HT-29 (cell line): ENCODE measurements at regions not wholly inside any gene's neighbourhood (a gene's known extent, or its start where the extent isn't known, plus 50 kb on each side); places are given as distances from the start of the nearest gene placed in this dataset.

Experiments
- DNase-seq: peaks from one replicate; pipeline ENCODE4 v3.0.0-alpha.2; 2015; ENCODE audit warnings: low spot score

DNA sequence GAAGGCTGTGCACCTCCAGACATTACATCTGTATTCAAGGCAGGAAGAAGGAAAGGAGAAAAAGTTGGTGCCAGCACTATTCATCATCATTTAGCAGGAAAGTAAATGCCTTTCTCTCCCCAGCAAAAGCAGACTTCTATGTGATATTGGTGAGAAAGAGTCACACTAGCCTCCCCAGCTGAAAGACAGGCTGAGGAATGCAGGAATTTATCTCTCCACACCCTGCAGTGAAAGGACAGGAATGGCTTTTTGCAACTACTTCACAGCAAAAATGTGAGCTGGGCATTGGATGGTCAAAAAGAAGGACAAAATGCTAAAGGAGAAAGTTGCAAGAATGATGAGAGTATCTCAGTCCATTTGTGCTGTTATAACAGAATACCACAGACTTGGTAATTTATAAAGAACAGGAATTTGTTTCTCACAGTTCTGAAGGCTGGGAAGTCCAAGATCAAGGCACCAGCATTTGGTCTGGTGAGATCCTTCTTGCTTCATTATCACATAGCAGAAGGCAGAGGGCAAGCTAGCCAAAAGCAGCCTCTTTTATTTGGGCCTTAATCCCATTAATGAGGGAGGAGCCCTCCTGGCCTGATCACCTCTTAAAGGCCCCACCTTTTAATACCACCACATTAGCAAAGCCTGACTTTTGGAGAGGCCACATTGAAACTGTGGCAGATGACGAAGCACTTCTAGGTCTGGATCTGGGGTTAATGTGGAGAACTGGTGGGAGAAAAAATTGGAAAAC, 388.1 kb upstream of the SLC14A2 start:
- DNase-seq, result no peak

- no peak for DNase-seq
Observed at GRCh38 chr18:45228796-45229388, 386.4 kb upstream of the SLC14A2 start.

DNA sequence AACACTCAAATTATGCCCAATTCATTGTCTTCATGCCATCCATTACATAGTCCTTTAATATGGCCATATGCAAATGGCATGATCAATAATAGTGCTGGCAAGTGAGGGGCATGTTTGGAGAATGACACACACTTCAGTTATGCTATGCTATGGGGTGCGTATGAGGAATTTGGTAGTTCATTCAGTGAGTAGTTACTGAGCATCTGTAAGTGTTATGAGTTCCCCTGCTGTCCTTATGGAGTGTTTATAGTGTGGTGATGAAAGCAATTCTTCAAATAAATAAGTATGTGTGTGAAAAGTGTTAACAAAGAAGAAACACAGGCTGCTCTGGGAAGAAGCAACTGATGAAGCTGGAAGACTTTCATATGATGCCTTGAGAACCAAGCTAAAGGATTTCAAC, 383.7 kb upstream of the SLC14A2 start:
- DNase-seq, result no peak

DNA sequence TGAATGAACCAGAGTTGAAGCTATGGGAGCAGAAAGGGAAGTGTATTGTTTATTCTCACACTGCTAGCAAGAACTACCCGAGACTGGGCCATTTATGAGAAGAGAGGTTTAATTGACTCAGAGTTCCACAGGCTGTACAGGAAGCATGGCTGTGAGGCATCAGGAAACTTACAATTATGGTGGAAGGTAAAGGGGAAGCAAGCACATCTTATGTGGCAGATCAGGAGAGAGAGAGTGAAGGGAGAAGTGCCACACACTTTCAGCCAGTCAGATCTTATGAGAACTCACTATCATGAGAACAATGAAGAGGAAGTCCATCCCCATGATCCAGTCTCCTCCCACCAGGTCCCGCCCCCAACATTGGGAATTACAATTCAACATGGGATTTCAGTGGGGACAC, 383.2 kb upstream of the SLC14A2 start:
- no peak for DNase-seq

DNA sequence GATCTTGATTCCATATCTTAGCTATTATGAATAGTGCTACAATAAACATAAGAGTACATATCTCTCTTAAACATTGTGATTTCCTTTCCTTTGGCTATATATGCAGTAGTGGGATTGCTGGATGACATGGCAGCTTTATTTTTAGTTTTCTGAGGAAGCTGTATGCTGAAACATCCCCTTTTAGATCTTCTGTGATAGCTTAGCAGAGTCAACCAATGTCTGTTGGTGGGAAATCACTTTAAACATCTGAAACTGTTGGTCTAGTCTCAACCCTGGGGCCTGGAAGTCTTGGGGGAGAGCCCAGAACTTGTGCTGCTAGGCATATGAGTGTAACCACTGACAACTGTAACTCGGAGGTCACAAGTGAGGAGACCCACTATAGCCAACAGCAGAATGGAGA, 378.6 kb upstream of the SLC14A2 start:
- no peak for DNase-seq

DNA sequence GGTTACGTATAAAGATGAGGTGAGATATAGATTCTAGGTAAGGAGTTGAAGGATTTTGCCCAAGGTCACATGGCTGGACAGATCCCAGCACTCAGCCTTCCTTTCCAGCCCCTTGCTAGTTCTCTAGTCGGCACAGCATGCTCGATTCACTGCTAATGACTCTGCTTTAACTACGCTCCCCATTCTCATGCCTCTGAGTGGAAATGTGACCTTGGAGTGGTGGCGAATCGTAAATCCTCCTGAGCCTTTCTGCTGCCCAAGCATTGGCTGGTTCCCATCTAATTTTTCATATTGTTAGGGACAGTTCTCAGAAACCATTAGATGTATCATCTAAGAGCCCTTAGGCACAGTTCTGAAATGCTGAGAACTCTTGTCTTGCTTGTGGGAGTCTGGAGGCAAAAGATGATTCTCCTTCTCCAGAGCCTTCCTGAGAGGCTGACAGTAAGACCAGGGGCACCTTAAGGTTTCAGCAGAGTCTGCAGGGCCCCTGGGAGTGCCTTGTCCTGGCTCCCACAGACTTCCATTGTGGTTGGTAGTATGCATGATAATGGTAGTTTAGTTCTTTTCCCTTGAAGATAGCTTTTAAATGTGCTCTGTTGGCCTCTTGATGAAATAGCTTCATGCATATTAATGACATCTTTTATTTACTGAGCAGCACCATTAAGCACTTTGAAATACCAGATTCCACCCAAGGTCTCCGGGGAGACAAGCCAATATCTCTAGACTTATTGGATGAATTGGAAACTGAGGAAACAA, 377.8 kb upstream of the SLC14A2 start:
- DNase-seq, result no peak

- DNase-seq, result no peak
Observed at GRCh38 chr18:45241271-45241670, 374.0 kb upstream of the SLC14A2 start.

DNA sequence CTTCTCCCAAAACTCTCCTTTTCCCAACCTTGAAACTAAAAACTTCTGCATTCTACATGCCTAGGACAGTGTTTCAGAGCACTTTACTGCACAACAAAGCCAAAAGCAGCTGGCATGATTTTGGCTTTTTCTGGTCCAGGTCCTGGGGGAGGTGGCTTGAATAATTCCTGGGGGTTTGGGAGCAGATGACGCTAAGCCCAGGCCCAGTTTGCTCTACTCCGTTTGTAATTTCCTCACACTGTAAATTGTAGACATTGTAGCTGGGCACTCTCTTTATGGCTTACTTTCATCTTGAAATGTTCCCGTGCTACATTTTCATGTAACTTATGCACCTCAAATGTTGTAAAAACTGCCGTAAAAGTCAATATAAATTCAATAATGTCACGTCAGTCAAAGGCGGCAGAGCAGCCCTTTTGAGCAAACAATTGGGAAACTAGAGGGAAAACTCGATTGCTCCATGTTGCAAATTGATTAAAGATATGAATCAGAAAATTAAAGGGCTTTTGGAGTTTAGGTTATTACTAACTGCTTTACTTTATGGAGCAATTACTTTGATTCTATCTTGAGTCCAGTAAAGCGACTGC, 373.2 kb upstream of the SLC14A2 start:
- no peak for DNase-seq

DNA sequence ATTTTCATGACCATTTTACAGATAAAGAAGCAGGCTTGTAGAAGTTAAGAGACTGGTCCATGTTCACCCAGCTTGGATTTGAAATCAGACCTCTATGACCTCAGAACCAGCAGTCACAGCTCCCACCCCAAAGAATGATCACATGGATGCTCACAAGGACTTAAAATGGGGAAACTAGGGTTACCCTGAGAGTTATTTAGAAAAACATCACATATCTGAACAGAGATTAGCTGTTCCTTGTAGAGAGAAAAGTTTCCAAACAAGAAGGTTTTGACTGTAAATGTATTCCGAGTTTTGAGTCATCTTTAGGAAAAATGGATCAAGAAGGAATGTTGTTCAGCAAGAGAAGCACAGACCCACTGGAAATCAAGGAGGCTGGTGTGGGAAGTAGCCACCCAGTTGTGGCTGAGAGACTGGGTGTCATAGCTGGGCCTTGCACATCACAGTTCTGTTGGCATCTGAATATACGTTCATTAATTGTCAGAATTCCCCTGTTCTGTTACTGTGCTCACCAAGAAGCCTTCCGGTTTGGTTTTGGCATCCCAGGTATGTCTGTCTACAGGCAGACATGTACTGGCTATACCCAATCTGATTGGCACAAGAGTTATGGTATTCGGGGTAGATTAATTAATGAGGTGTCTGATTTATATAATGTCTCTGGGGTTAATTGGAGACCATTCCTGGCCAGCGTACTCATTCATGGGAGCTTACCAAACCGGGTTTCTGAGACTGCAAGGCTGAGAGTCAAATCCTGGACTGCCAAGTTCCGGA, 371.8 kb upstream of the SLC14A2 start:
- no peak for DNase-seq

GRCh38 chr18:45245091-45245511, 370.2 kb upstream of the SLC14A2 start:
- DNase-seq, result no peak

- no peak for DNase-seq
Observed at GRCh38 chr18:45248240-45248903, 366.9 kb upstream of the SLC14A2 start.

GRCh38 chr18:45249246-45249661, 366.0 kb upstream of the SLC14A2 start:
- no peak for DNase-seq

- no peak for DNase-seq
Observed at GRCh38 chr18:45250479-45250878, 364.8 kb upstream of the SLC14A2 start.

DNA sequence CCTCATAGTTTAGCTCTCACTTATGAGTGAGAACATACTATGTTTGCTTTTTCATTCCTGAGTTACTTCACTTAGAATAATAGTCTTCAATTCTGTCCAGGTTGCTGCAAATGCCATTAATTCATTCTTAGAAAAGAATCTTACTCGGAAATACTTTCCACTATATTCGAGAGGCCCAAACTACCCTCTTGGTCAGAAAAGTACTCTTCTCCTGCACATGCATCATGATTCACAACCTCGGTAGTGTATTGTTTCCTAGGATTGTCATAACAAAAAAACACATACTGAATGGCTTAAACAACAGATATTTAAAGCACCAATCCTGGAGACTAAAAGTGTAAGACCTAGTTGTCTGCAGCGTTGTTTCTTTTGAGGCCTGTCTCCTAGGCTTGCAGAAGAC, 364.0 kb upstream of the SLC14A2 start:
- no peak for DNase-seq

DNA sequence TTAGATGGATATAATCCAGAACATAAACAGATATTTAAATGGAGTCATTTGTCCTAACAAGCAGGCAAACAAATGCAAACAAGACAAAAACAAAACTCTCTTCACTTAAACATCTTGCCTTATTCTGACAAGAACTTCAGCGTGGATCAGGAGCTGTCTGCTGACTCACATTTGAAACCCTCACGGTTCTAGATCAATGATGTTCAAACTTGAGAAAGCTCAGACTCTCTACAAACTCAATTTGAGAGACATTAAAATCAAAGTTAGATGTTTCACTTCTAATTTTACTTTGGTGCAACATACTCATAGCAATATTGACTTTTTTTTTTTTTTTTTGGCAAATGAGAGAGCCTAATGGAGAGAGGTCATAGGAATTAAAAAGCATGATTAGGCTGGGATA, 362.8 kb upstream of the SLC14A2 start:
- DNase-seq, result no peak

GRCh38 chr18:45253056-45253565, 362.2 kb upstream of the SLC14A2 start:
- DNase-seq, result no peak

GRCh38 chr18:45253973-45254708, 361.1 kb upstream of the SLC14A2 start:
- no peak for DNase-seq

DNA sequence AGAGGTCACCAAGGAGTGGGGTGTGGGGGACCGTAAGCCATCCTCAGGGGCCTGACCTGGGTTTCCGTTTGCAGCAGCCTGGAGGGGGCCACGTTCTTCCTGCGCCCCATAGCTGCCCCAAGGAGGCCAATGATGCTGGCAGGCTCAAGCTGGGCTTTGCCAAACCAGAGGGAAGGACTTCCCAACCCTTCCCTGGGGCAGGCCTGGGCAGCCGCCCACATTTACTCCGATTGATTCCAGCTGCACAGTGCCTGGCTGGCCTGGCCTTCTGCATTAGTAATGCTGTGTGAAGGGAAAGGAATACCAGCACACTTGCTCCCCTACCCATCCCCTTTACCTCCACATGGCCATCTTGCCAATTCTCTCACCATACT, 360.6 kb upstream of the SLC14A2 start:
- DNase-seq, result no peak

DNA sequence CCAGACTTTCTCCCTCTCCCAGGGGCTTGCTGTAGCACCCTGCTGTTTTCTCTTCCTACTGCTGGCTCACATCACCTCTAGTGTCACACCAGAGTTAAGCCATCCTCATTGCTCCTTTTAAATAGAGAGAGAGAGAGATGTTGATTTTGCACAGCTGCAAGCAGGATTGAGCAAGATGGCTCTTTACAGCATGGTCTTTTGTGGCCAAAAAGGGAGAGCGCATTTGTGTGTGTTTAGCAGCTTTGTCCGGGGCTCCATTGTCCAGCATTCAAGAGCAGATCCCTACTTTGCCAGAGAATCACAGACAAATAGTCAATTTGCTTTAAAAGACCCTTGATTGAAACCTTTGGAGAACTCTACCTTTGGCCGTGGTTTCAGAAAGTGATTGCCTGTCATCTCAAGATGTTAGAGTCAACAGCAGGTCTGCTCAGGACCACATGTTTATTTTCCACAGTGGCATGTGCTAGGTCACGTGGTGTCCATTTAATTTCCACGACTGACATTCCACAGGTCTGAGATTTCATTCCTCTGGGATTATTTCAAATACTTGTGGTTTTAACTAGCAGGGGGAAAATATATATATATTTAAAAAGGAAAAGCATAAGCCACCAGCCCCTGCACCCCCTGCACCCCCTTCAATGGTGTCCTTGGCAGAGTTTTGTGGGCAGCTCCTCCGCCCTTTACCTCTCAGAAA, 359.9 kb upstream of the SLC14A2 start:
- DNase-seq, result no peak

GRCh38 chr18:45260125-45260524, 355.2 kb upstream of the SLC14A2 start:
- DNase-seq, result no peak
